Natural killer cell (primary cell): ENCODE measurements at regions not wholly inside any gene's neighbourhood (a gene's known extent, or its start where the extent isn't known, plus 50 kb on each side); places are given as distances from the start of the nearest gene placed in this dataset.

Source experiments
- ATAC-seq, 3 donors: fragments of 150-1000 bp in 2 of 3; fragments of 200-7000 bp in 1 of 3; cut with Tn5 transposase; 1 replicate in 1 of 3; 2 replicates in 2 of 3; pipeline ENCODE4 v1.10.0; 2021; ENCODE audit warnings: mild to moderate bottlenecking in 2 of 3, moderate library complexity in 2 of 3
- DNase-seq, 2 donors: peaks; one replicate each; pipeline versions ENCODE4 v3.0.0 to v3.0.0-alpha.2; 2013 to 2021; ENCODE audit warnings: mixed read lengths in 1 of 2
- H3K27ac ChIP-seq: one replicate; pipeline ENCODE4 v1.5.1; 2013; ENCODE audit warnings: mild to moderate bottlenecking, low read length
- H3K27me3 ChIP-seq: one replicate; pipeline ENCODE4 v1.6.1; 2013; ENCODE audit warnings: low read length; ENCODE audit not compliant: control insufficient read depth, insufficient read depth
- H3K36me3 ChIP-seq: one replicate; pipeline ENCODE4 v1.6.1; 2013; ENCODE audit warnings: low read length; ENCODE audit not compliant: control insufficient read depth, insufficient read depth
- H3K4me1 ChIP-seq: one replicate; pipeline ENCODE4 v1.6.1; 2013; ENCODE audit warnings: low read length; ENCODE audit not compliant: control insufficient read depth, insufficient read depth
- H3K4me3 ChIP-seq: one replicate; pipeline ENCODE4 v1.5.1; 2013; ENCODE audit warnings: low read length
- H3K9me3 ChIP-seq: one replicate; pipeline ENCODE4 v1.6.1; 2013; ENCODE audit warnings: low read length; ENCODE audit not compliant: control insufficient read depth, insufficient read depth
- H3K27ac Mint-ChIP-seq, 2 donors: one replicate each; pipeline ENCODE4 v1.8.0; 2022; ENCODE audit warnings: mild to moderate bottlenecking in 2 of 2, mixed read lengths in 2 of 2, moderate library complexity in 1 of 2
- H3K27me3 Mint-ChIP-seq, 2 donors: one replicate each; pipeline ENCODE4 v1.8.0; 2022; ENCODE audit warnings: low read depth in 2 of 2, mixed read lengths in 2 of 2
- H3K36me3 Mint-ChIP-seq: one replicate; pipeline ENCODE4 v1.8.0; 2022; ENCODE audit warnings: mixed read lengths
- H3K4me1 Mint-ChIP-seq, 2 donors: one replicate each; pipeline ENCODE4 v1.8.0; 2022; ENCODE audit warnings: mixed read lengths in 2 of 2
- H3K4me3 Mint-ChIP-seq: one replicate; pipeline ENCODE4 v1.8.0; 2022; ENCODE audit warnings: mild to moderate bottlenecking, moderate library complexity, mixed read lengths
- H3K9me3 Mint-ChIP-seq, 2 donors: one replicate each; pipeline ENCODE4 v1.8.0; 2022; ENCODE audit warnings: mixed read lengths in 2 of 2
- CTCF ChIP-seq: fragments of 200-600 bp; IDR thresholded peaks from one replicate; pipeline ENCODE4 v1.8.0; 2022; ENCODE audit warnings: antibody characterized with exemption
- WGBS: methylation state at CpG from one replicate; pipeline ENCODE4 v1.1.7; 2013; ENCODE audit warnings: missing lambda C conversion rate; ENCODE audit not compliant: insufficient coverage; 5-methylcytosine and 5-hydroxymethylcytosine counted together
- intact Hi-C: fragments of 100-400 bp; cut with micrococcal nuclease; formaldehyde crosslinking; loops from one replicate; pipeline ENCODE4 v1.14.2; 2022

DNA sequence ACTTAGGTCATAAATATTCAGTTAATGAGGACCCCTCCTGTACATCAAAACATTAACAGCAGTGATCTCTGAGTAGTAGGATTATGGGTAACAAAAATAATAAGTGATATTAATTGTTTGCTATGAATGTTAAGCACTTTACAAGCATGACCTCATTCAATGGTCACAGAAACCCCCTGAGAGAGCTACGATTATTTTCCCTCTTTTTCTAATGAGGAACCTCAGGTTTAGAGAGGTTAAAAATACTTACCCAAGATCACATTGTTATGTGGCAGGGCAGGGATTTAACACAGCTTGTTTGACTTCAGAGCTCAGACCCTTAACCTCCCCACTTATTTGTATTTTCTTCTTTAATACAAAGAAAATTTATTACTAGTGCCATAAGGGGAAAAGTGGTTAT lies 228.2 kb downstream of the TBL1XR1 start:
- Mint-ChIP-seq H3K36me3 (no peaks in the 10 kb centered on the region), H3K4me1 (peaks cover 9 to 15% of the 10 kb centered on the region in 2 donors), H3K27me3 (no peaks in the 10 kb centered on the region), H3K27ac (no peak overlapping the region), H3K9me3 (no peaks in the 10 kb centered on the region), H3K4me3 (no peak overlapping the region)
- Histone ChIP-seq H3K36me3 (no peaks in the 10 kb centered on the region), H3K4me3 (no peak overlapping the region), H3K4me1 (no peaks in the 10 kb centered on the region), H3K27ac (no peak overlapping the region), H3K27me3 (no peaks in the 10 kb centered on the region), H3K9me3 (no peaks in the 10 kb centered on the region)
- DNase-seq = no peak
- intact Hi-C loops = no loop called here
- WGBS = no CpG with 5 or more reads among the region's 1 CpG
- TF ChIP-seq CTCF = no peak
- ATAC-seq = no peak

GRCh38 chr3:176968631-176969030 lies 228.7 kb downstream of the TBL1XR1 start:
- H3K4me3 ChIP-seq = no peak overlapping the region
- no peaks in the 10 kb centered on the region for H3K36me3 ChIP-seq
- ATAC-seq (no peak), DNase-seq (no peak)
- H3K9me3 Mint-ChIP-seq = no peaks in the 10 kb centered on the region
- no peaks in the 10 kb centered on the region for H3K27me3 Mint-ChIP-seq
- 95% methylated on average over 2 of the region's 2 CpGs for WGBS
- H3K9me3 ChIP-seq = no peaks in the 10 kb centered on the region
- no peak for TF ChIP-seq CTCF
- H3K27me3 ChIP-seq = no peaks in the 10 kb centered on the region
- no peak overlapping the region for H3K27ac ChIP-seq
- intact Hi-C loops = no loop called here
- peaks cover 9 to 15% of the 10 kb centered on the region in 2 donors for H3K4me1 Mint-ChIP-seq
- H3K27ac Mint-ChIP-seq = no peak overlapping the region
- no peaks in the 10 kb centered on the region for H3K4me1 ChIP-seq
- H3K36me3 Mint-ChIP-seq = no peaks in the 10 kb centered on the region
- no peak overlapping the region for H3K4me3 Mint-ChIP-seq

- H3K27ac Mint-ChIP-seq = no peak overlapping the region
- no peak for DNase-seq
- no peak overlapping the region for H3K4me3 Mint-ChIP-seq
- no peaks in the 10 kb centered on the region for H3K27me3 Mint-ChIP-seq
- no peaks in the 10 kb centered on the region for H3K36me3 Mint-ChIP-seq
- Histone ChIP-seq H3K27me3 (no peaks in the 10 kb centered on the region), H3K4me1 (no peaks in the 10 kb centered on the region), H3K4me3 (no peak overlapping the region), H3K27ac (no peak overlapping the region), H3K9me3 (no peaks in the 10 kb centered on the region), H3K36me3 (no peaks in the 10 kb centered on the region)
- intact Hi-C loops = no loop called here
- 79% methylated on average over 2 of the region's 3 CpGs for WGBS
- no peak for ATAC-seq
- no peak for TF ChIP-seq CTCF
- no peaks in the 10 kb centered on the region for H3K9me3 Mint-ChIP-seq
- H3K4me1 Mint-ChIP-seq = peaks cover 9 to 15% of the 10 kb centered on the region in 2 donors
Measured at GRCh38 chr3:176967522-176967921, 229.8 kb downstream of the TBL1XR1 start.

GRCh38 chr3:176964661-176965060 lies 232.6 kb downstream of the TBL1XR1 start:
- Mint-ChIP-seq H3K4me3 (no peak overlapping the region), H3K4me1 (peaks cover 9 to 15% of the 10 kb centered on the region in 2 donors), H3K36me3 (no peaks in the 10 kb centered on the region), H3K9me3 (no peaks in the 10 kb centered on the region), H3K27me3 (peaks cover 0 to 3% of the 10 kb centered on the region in 2 donors), H3K27ac (no peak overlapping the region)
- no peaks in the 10 kb centered on the region for H3K36me3 ChIP-seq
- intact Hi-C loops = no loop called here
- no peak for TF ChIP-seq CTCF
- DNase-seq (no peak), ATAC-seq (no peak)
- WGBS = 85% methylated on average over 5 of the region's 5 CpGs
- no peak overlapping the region for H3K27ac ChIP-seq
- no peaks in the 10 kb centered on the region for H3K9me3 ChIP-seq
- no peaks in the 10 kb centered on the region for H3K27me3 ChIP-seq
- no peaks in the 10 kb centered on the region for H3K4me1 ChIP-seq
- H3K4me3 ChIP-seq = no peak overlapping the region
